ENCODE measurements at regions not wholly inside any gene's neighbourhood (a gene's known extent, or its start where the extent isn't known, plus 50 kb on each side); places are given as distances from the start of the nearest gene placed in this dataset.

GRCh38 chr10:120972259-120972658 lies 121.1 kb downstream of the WDR11 start:
- H3K36me3 ChIP-seq (replicated peaks in 1 of 2; ENCODE audit: insufficient read depth in 1 of 2, low read depth in 2 of 2): no peaks in the 10 kb centered on the region

GRCh38 chr10:120975072-120975867 lies 124.1 kb downstream of the WDR11 start:
- no peaks in the 10 kb centered on the region for H3K9me3 ChIP-seq
- intact Hi-C loops (cut with DNase I): no loop called here
- WGBS, 2 donors: 82% methylated on average over 4 of the region's 4 CpGs
- H3K4me1 ChIP-seq: peaks cover 29% of the 10 kb centered on the region
- peaks cover 0 to 6% of the 10 kb centered on the region in 2 donors for H3K27me3 ChIP-seq
- no peak overlapping the region for H3K27ac ChIP-seq
- DNase-seq: no peak
- no peaks in the 10 kb centered on the region for H3K36me3 ChIP-seq (replicated peaks in 1 of 2; ENCODE audit: insufficient read depth in 1 of 2, low read depth in 2 of 2)
- ATAC-seq: no peak
- H3K4me3 ChIP-seq: no peak overlapping the region
- TF ChIP-seq CTCF (IDR thresholded peaks at IDR 0.05) (no peak), POLR2A (IDR thresholded peaks at IDR 0.05) (no peak)

More at GRCh38 chr10:120972259-120972658, 121.1 kb downstream of the WDR11 start:
- intact Hi-C loops (cut with DNase I): no loop called here
- Histone ChIP-seq H3K4me1 (peaks cover 21% of the 10 kb centered on the region), H3K27me3 (no peaks in the 10 kb centered on the region), H3K4me3 (no peak overlapping the region), H3K9me3 (no peaks in the 10 kb centered on the region), H3K27ac (no peak overlapping the region)
- WGBS, 2 donors: 68 to 79% methylated on average over 2 of the region's 2 CpGs
- DNase-seq (no peak), ATAC-seq (no peak)
- TF ChIP-seq CTCF (IDR thresholded peaks at IDR 0.05): no peak
- no peak for TF ChIP-seq POLR2A (IDR thresholded peaks at IDR 0.05)

- Histone ChIP-seq H3K4me1 (peaks cover 29% of the 10 kb centered on the region), H3K27me3 (peaks cover 0 to 6% of the 10 kb centered on the region in 2 donors), H3K36me3 (replicated peaks in 1 of 2; ENCODE audit: insufficient read depth in 1 of 2, low read depth in 2 of 2) (no peaks in the 10 kb centered on the region), H3K9me3 (no peaks in the 10 kb centered on the region), H3K27ac (no peak overlapping the region), H3K4me3 (no peak overlapping the region)
- no peak for ATAC-seq
- intact Hi-C loops (cut with DNase I): no loop called here
- WGBS, 2 donors: 47 to 57% methylated on average over 2 of the region's 2 CpGs
- no peak for DNase-seq
- TF ChIP-seq POLR2A (IDR thresholded peaks at IDR 0.05) (no peak), CTCF (IDR thresholded peaks at IDR 0.05) (no peak)
Measured at GRCh38 chr10:120975868-120976225, 124.7 kb downstream of the WDR11 start.

- WGBS, 2 donors: 62 to 66% methylated on average over 6 of the region's 6 CpGs
- H3K4me1 ChIP-seq: peaks cover 34% of the 10 kb centered on the region
- H3K27ac ChIP-seq: peak overlapping the region in 3 of 4 donors; percentile 80 to 83 (median 81)
- no peak for ATAC-seq
- intact Hi-C loops (cut with DNase I): no loop called here
- TF ChIP-seq POLR2A (IDR thresholded peaks at IDR 0.05) (no peak), CTCF (IDR thresholded peaks at IDR 0.05) (no peak)
- H3K36me3 ChIP-seq (replicated peaks in 1 of 2; ENCODE audit: insufficient read depth in 1 of 2, low read depth in 2 of 2): no peaks in the 10 kb centered on the region
- no peak for DNase-seq
- no peak overlapping the region for H3K4me3 ChIP-seq
- no peaks in the 10 kb centered on the region for H3K9me3 ChIP-seq
- H3K27me3 ChIP-seq: peaks cover 0 to 6% of the 10 kb centered on the region in 2 donors
Measured at GRCh38 chr10:120977897-120978296, 126.7 kb downstream of the WDR11 start.
